ENCODE measurements at regions not wholly inside any gene's neighbourhood (a gene's known extent, or its start where the extent isn't known, plus 50 kb on each side); places are given as distances from the start of the nearest gene placed in this dataset.

GRCh38 chr6:25179051-25179778 is 100.0 kb upstream of the CARMIL1 start:
- H3K36me3 Mint-ChIP-seq (ENCODE audit: insufficient read depth, unreplicated experiment), result no peaks in the 10 kb centered on the region
- intact Hi-C loops (cut with micrococcal nuclease), result no loop called here
- POLR2A ChIA-PET, result interaction anchor here (0.6 to 6.3 kb wide), 3 partner anchors 14 to 30 kb away, joined by 3 to 53 read pairs (median 3); no protein-coding TSS in a partner anchor
- CTCF ChIA-PET, result interaction anchor here (0.6 to 1.1 kb wide), 4 partner anchors 10 to 379 kb away, joined by 3 to 5 read pairs (median 4); no protein-coding TSS in a partner anchor
- no peak for TF ChIP-seq CTCF (IDR thresholded peaks at IDR 0.05; ENCODE audit: unreplicated experiment)
- BruUV-seq (replicated peaks), result no TSS peak
- H3K27ac Mint-ChIP-seq (ENCODE audit: low read depth, unreplicated experiment), result no peak overlapping the region
- H3K27me3 Mint-ChIP-seq (ENCODE audit: insufficient read depth, unreplicated experiment), result no peaks in the 10 kb centered on the region
- H3K9me3 Mint-ChIP-seq (ENCODE audit: unreplicated experiment), result no peaks in the 10 kb centered on the region
- no peak overlapping the region for H3K4me3 Mint-ChIP-seq (ENCODE audit: unreplicated experiment)
- no peak for DNase-seq (ENCODE audit: unreplicated experiment)
- peaks cover 18% of the 10 kb centered on the region for H3K4me1 Mint-ChIP-seq (ENCODE audit: insufficient read depth, unreplicated experiment)

GRCh38 chr6:25180630-25181349 is 98.4 kb upstream of the CARMIL1 start:
- H3K9me3 Mint-ChIP-seq (ENCODE audit: unreplicated experiment), result no peaks in the 10 kb centered on the region
- POLR2A ChIA-PET, result interaction anchor here (5.1 kb wide), 1 partner anchor 13 kb away, joined by 31 read pairs; no protein-coding TSS in a partner anchor
- H3K36me3 Mint-ChIP-seq (ENCODE audit: insufficient read depth, unreplicated experiment), result no peaks in the 10 kb centered on the region
- no peak overlapping the region for H3K4me3 Mint-ChIP-seq (ENCODE audit: unreplicated experiment)
- no peak for DNase-seq (ENCODE audit: unreplicated experiment)
- no TSS peak for BruUV-seq (replicated peaks)
- TF ChIP-seq CTCF (IDR thresholded peaks at IDR 0.05; ENCODE audit: unreplicated experiment), result no peak
- peaks cover 6% of the 10 kb centered on the region for H3K4me1 Mint-ChIP-seq (ENCODE audit: insufficient read depth, unreplicated experiment)
- CTCF ChIA-PET, result interaction anchor here (0.6 to 2.3 kb wide), 4 partner anchors 20 to 132 kb away, joined by 4 to 7 read pairs (median 6); no protein-coding TSS in a partner anchor
- no peaks in the 10 kb centered on the region for H3K27me3 Mint-ChIP-seq (ENCODE audit: insufficient read depth, unreplicated experiment)
- no peak overlapping the region for H3K27ac Mint-ChIP-seq (ENCODE audit: low read depth, unreplicated experiment)
- intact Hi-C loops (cut with micrococcal nuclease), result no loop called here

GRCh38 chr6:25181350-25181724 is 97.8 kb upstream of the CARMIL1 start:
- DNase-seq (ENCODE audit: unreplicated experiment), result no peak
- BruUV-seq (replicated peaks), result no TSS peak
- H3K4me1 Mint-ChIP-seq (ENCODE audit: insufficient read depth, unreplicated experiment), result peaks cover 2% of the 10 kb centered on the region
- H3K27me3 Mint-ChIP-seq (ENCODE audit: insufficient read depth, unreplicated experiment), result no peaks in the 10 kb centered on the region
- ChIA-PET POLR2A (interaction anchor here (5.1 kb wide), 1 partner anchor 13 kb away, joined by 31 read pairs; no protein-coding TSS in a partner anchor), CTCF (interaction anchor here (0.6 to 2.3 kb wide), 3 partner anchors 19 to 131 kb away, joined by 6 to 7 read pairs (median 6); no protein-coding TSS in a partner anchor)
- no peak overlapping the region for H3K27ac Mint-ChIP-seq (ENCODE audit: low read depth, unreplicated experiment)
- no peaks in the 10 kb centered on the region for H3K9me3 Mint-ChIP-seq (ENCODE audit: unreplicated experiment)
- intact Hi-C loops (cut with micrococcal nuclease), result no loop called here
- TF ChIP-seq CTCF (IDR thresholded peaks at IDR 0.05; ENCODE audit: unreplicated experiment), result no peak
- no peaks in the 10 kb centered on the region for H3K36me3 Mint-ChIP-seq (ENCODE audit: insufficient read depth, unreplicated experiment)
- H3K4me3 Mint-ChIP-seq (ENCODE audit: unreplicated experiment), result no peak overlapping the region

- H3K4me3 Mint-ChIP-seq (ENCODE audit: unreplicated experiment), result no peak overlapping the region
Observed at GRCh38 chr6:25181923-25182322, 97.3 kb upstream of the CARMIL1 start.

More at GRCh38 chr6:25181923-25182322, 97.3 kb upstream of the CARMIL1 start:
- POLR2A ChIA-PET, result interaction anchor here (5.1 kb wide), 1 partner anchor 12 kb away, joined by 31 read pairs; no protein-coding TSS in a partner anchor
- DNase-seq (ENCODE audit: unreplicated experiment), result peak; percentile 34
- Mint-ChIP-seq H3K36me3 (ENCODE audit: insufficient read depth, unreplicated experiment) (no peaks in the 10 kb centered on the region), H3K4me1 (ENCODE audit: insufficient read depth, unreplicated experiment) (peaks cover 8% of the 10 kb centered on the region), H3K27me3 (ENCODE audit: insufficient read depth, unreplicated experiment) (no peaks in the 10 kb centered on the region), H3K27ac (ENCODE audit: low read depth, unreplicated experiment) (no peak overlapping the region), H3K9me3 (ENCODE audit: unreplicated experiment) (no peaks in the 10 kb centered on the region)
- no peak for TF ChIP-seq CTCF (IDR thresholded peaks at IDR 0.05; ENCODE audit: unreplicated experiment)
- BruUV-seq (replicated peaks), result no TSS peak
- CTCF ChIA-PET, result interaction anchor here (0.6 to 2.3 kb wide), 4 partner anchors 19 to 793 kb away, joined by 3 to 6 read pairs (median 6); no protein-coding TSS in a partner anchor
- intact Hi-C loops (cut with micrococcal nuclease), result no loop called here
